ENCODE measurements at regions not wholly inside any gene's neighbourhood (a gene's known extent, or its start where the extent isn't known, plus 50 kb on each side); places are given as distances from the start of the nearest gene placed in this dataset.

DNA sequence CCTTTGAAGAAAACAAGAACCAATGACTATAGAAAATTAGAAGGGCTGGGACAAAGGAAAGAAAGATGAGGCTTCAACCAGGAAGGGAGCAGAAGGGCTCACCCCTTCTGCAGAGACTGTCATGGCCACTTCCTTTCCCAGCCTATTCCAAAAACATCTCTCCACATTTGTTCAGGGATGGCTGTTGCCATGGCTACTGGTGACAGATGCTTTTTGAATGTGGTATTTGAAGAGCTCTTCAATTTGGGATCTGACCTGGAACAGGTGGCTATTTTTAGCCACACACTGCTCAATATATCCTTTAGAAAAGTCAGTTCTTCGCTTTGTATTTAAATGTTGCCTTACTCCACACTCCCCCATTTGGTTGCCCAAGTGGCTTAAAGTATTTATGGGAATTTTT lies 64.1 kb upstream of the LCLAT1 start:
- Histone ChIP-seq H3K27ac (no peak overlapping the region), H3K4me3 (no peak overlapping the region), H3K4me1 (replicated peaks in 1 of 2) (peaks cover 3 to 4% of the 10 kb centered on the region in 2 donors)
- peak in 4 of 8 experiments; percentile 18 to 48 (median 37) for ATAC-seq (replicated peaks in 6 of 8)
- WGBS, 10 experiments, result 33 to 83% (median 75%) methylated on average over 1 of the region's 1 CpG; no CpG with 5 or more reads in 5 of the 10 experiments
- in situ Hi-C loops (cut with MboI; ENCODE audit: low pct_unique_long_range_greater_than_20kb in 2 of 9, low sequenced_read_pairs in 9 of 9, unreplicated experiment in 9 of 9), result no loop called here

DNA sequence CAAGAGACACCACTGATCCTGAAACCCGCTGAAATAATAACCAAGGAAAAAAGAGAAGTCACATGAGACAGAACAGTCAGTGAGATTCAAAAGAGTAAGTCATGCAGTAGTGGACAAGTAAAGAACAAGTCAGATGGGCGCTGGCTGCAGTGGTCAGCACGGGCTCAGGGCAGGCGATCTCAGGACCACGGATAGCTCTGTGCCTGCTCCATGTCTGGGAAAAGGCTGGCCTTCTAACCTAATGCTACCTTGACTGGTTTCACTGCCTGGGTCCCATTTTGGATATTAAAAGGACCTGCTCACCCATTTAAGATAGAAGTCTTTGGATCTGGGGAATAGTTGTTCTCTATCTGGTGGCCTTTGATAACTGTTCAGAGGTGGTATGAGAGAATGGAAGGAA lies 61.7 kb upstream of the LCLAT1 start:
- peak in 6 of 8 experiments; percentile 32 to 83 (median 68) for ATAC-seq (replicated peaks in 6 of 8)
- no peak overlapping the region for H3K27ac ChIP-seq
- in situ Hi-C loops (cut with MboI; ENCODE audit: low pct_unique_long_range_greater_than_20kb in 2 of 9, low sequenced_read_pairs in 9 of 9, unreplicated experiment in 9 of 9), result no loop called here
- H3K4me1 ChIP-seq (replicated peaks in 1 of 2), result peaks cover 3 to 4% of the 10 kb centered on the region in 2 donors
- no peak overlapping the region for H3K4me3 ChIP-seq
- 0 to 44% (median 27%) methylated on average over 1 to 5 of the region's 5 CpGs; no CpG with 5 or more reads in 2 of the 10 experiments for WGBS, 10 experiments

DNA sequence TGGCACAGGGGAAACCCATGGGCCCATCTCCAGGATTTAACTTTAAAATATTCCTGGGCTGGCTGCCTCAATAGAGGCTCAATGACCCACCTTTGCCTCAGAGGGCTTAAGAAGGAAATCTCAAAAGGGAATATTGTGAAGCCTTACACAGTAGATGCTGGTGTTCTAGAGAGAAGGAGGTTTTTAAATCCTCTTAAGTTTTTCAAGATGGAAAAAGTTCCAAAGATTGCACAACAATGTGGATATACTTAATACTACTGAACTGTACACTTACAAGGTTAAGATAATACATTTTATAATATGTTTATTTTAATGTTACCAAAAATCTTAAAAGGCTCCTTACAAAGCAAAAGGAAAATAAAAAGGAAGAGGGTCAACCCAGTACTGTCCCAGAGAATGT lies 54.9 kb upstream of the LCLAT1 start:
- in situ Hi-C loops (cut with MboI; ENCODE audit: low pct_unique_long_range_greater_than_20kb in 2 of 9, low sequenced_read_pairs in 9 of 9, unreplicated experiment in 9 of 9), result no loop called here
- ATAC-seq (replicated peaks in 6 of 8), result no peak
- H3K4me3 ChIP-seq, result no peak overlapping the region
- no peak overlapping the region for H3K27ac ChIP-seq
- peaks cover 0 to 9% of the 10 kb centered on the region in 2 donors for H3K4me1 ChIP-seq (replicated peaks in 1 of 2)

GRCh38 chr2:30393510-30393909 lies 53.5 kb upstream of the LCLAT1 start:
- WGBS, 10 experiments, result 60 to 100% (median 80%) methylated on average over 1 of the region's 1 CpG; no CpG with 5 or more reads in 3 of the 10 experiments
- Histone ChIP-seq H3K27ac (no peak overlapping the region), H3K4me3 (no peak overlapping the region), H3K4me1 (replicated peaks in 1 of 2) (peaks cover 0 to 9% of the 10 kb centered on the region in 2 donors)
- in situ Hi-C loops (cut with MboI; ENCODE audit: low pct_unique_long_range_greater_than_20kb in 2 of 9, low sequenced_read_pairs in 9 of 9, unreplicated experiment in 9 of 9), result no loop called here
- no peak for ATAC-seq (replicated peaks in 6 of 8)

- ATAC-seq (replicated peaks in 6 of 8), result peak in 1 of 8 experiments; percentile 41
- 0 to 83% (median 46%) methylated on average over 1 to 4 of the region's 5 CpGs; no CpG with 5 or more reads in 4 of the 10 experiments for WGBS, 10 experiments
- Histone ChIP-seq H3K4me1 (replicated peaks in 1 of 2) (peaks cover 0 to 9% of the 10 kb centered on the region in 2 donors), H3K4me3 (no peak overlapping the region), H3K27ac (no peak overlapping the region)
- in situ Hi-C loops (cut with MboI; ENCODE audit: low pct_unique_long_range_greater_than_20kb in 2 of 9, low sequenced_read_pairs in 9 of 9, unreplicated experiment in 9 of 9), result no loop called here
Measured at GRCh38 chr2:30394096-30394495, 53.0 kb upstream of the LCLAT1 start.

- in situ Hi-C loops (cut with MboI; ENCODE audit: low pct_unique_long_range_greater_than_20kb in 2 of 9, low sequenced_read_pairs in 9 of 9, unreplicated experiment in 9 of 9), result no loop called here
- peaks cover 2 to 9% of the 10 kb centered on the region in 2 donors for H3K4me1 ChIP-seq (replicated peaks in 1 of 2)
- H3K27ac ChIP-seq, result no peak overlapping the region
- no peak overlapping the region for H3K4me3 ChIP-seq
- WGBS, 10 experiments, result 17 to 100% (median 83%) methylated on average over 1 to 4 of the region's 4 CpGs; no CpG with 5 or more reads in 1 of the 10 experiments
- no peak for ATAC-seq (replicated peaks in 6 of 8)
Measured at GRCh38 chr2:30396436-30397232, 50.4 kb upstream of the LCLAT1 start.
